GM23338 (cell line): ENCODE measurements at regions not wholly inside any gene's neighbourhood (a gene's known extent, or its start where the extent isn't known, plus 50 kb on each side); places are given as distances from the start of the nearest gene placed in this dataset.

Experiments
- ATAC-seq: fragments of 200-7000 bp; cut with Tn5 transposase; 3 replicates; pipeline ENCODE4 v1.9.1; 2020
- DNase-seq: peaks from one replicate; pipeline ENCODE4 v3.0.0-alpha.2; 2015; ENCODE audit warnings: low spot score
- H2AFZ ChIP-seq: fragments of 200-600 bp; sonication (generic); 2 replicates; pipeline ENCODE4 v1.8.0; 2016; ENCODE audit warnings: antibody characterized with exemption, mild to moderate bottlenecking, moderate library complexity
- H3F3A ChIP-seq: fragments of 200-600 bp; sonication (generic); replicated peaks from 2 replicates; pipeline ENCODE4 v1.8.0; 2017; ENCODE audit warnings: antibody characterized with exemption, mixed run types, low read depth
- H3K27ac ChIP-seq: fragments of 200-600 bp; sonication (generic); 2 replicates; pipeline ENCODE4 v1.6.1; 2016; ENCODE audit warnings: low read depth
- H3K27me3 ChIP-seq: fragments of 200-600 bp; sonication (generic); 2 replicates; pipeline ENCODE4 v1.8.0; 2016; ENCODE audit warnings: mild to moderate bottlenecking, mixed run types, moderate library complexity; ENCODE audit not compliant: insufficient read depth
- H3K36me3 ChIP-seq: fragments of 200-600 bp; sonication (generic); 2 replicates; pipeline ENCODE4 v1.8.0; 2016; ENCODE audit warnings: mild to moderate bottlenecking; ENCODE audit not compliant: insufficient read depth
- H3K4me1 ChIP-seq: fragments of 200-600 bp; sonication (generic); 2 replicates; pipeline ENCODE4 v1.8.0; 2016; ENCODE audit warnings: mild to moderate bottlenecking, moderate library complexity; ENCODE audit not compliant: insufficient read depth
- H3K4me2 ChIP-seq: fragments of 200-600 bp; sonication (generic); 2 replicates; pipeline ENCODE4 v1.7.1; 2017; ENCODE audit warnings: mixed run types
- H3K4me3 ChIP-seq: fragments of 200-600 bp; sonication (generic); 2 replicates; pipeline ENCODE4 v1.6.1; 2016; ENCODE audit warnings: mixed run types
- H3K79me2 ChIP-seq: fragments of 200-600 bp; sonication (generic); replicated peaks from 2 replicates; pipeline ENCODE4 v1.8.0; 2017; ENCODE audit warnings: mild to moderate bottlenecking; ENCODE audit not compliant: insufficient read depth
- H3K9me2 ChIP-seq: fragments of 200-600 bp; sonication (generic); 2 replicates; pipeline ENCODE4 v1.8.0; 2017; ENCODE audit not compliant: insufficient read depth
- H4K20me1 ChIP-seq: fragments of 200-600 bp; sonication (generic); replicated peaks from 2 replicates; pipeline ENCODE4 v1.8.0; 2017; ENCODE audit warnings: mild to moderate bottlenecking; ENCODE audit not compliant: insufficient read depth
- H3K27ac Mint-ChIP-seq: 2 replicates; pipeline ENCODE4 v1.8.0; 2020; ENCODE audit warnings: inconsistent platforms, mild to moderate bottlenecking, moderate library complexity, mixed read lengths
- H3K27me3 Mint-ChIP-seq: 3 replicates; pipeline ENCODE4 v1.8.0; 2022; ENCODE audit warnings: low read depth, mild to moderate bottlenecking, moderate library complexity, mixed read lengths, inconsistent platforms; ENCODE audit not compliant: insufficient read depth, poor library complexity
- H3K36me3 Mint-ChIP-seq: 3 replicates; pipeline ENCODE4 v1.8.0; 2021; ENCODE audit warnings: low read depth, mild to moderate bottlenecking, inconsistent platforms, moderate library complexity, mixed read lengths
- H3K4me1 Mint-ChIP-seq: 3 replicates; pipeline ENCODE4 v1.8.0; 2020; ENCODE audit warnings: mild to moderate bottlenecking, inconsistent platforms, mixed read lengths
- H3K4me3 Mint-ChIP-seq: 3 replicates; pipeline ENCODE4 v1.8.0; 2021; ENCODE audit warnings: moderate library complexity, mild to moderate bottlenecking, inconsistent platforms, mixed read lengths
- H3K9me3 Mint-ChIP-seq: 3 replicates; pipeline ENCODE4 v1.8.0; 2020; ENCODE audit warnings: moderate library complexity, mild to moderate bottlenecking, inconsistent platforms, mixed read lengths
- CTCF ChIP-seq, 2 experiments: fragments of 200-600 bp in 1 of 2; sonication (generic) in 1 of 2; conservative IDR thresholded peaks; 2 replicates each; pipeline versions ENCODE4 v1.5.1 to v1.6.1; 2016 to 2017; ENCODE audit warnings: antibody characterized with exemption in 2 of 2, low read depth in 2 of 2, mild to moderate bottlenecking in 2 of 2, moderate library complexity in 1 of 2
- EZH2 ChIP-seq: fragments of 200-600 bp; sonication (generic); IDR thresholded peaks from one replicate; pipeline ENCODE4 v1.8.0; 2017; ENCODE audit warnings: antibody characterized with exemption, mild to moderate bottlenecking, low read depth; ENCODE audit not compliant: unreplicated experiment
- EZH2phosphoT487 ChIP-seq: fragments of 200-600 bp; sonication (generic); IDR thresholded peaks from one replicate; pipeline ENCODE4 v1.8.1; 2018; ENCODE audit warnings: antibody characterized with exemption; ENCODE audit not compliant: unreplicated experiment
- JUNB ChIP-seq: IDR thresholded peaks from one replicate; pipeline ENCODE4 v1.6.1; 2016; ENCODE audit warnings: antibody characterized with exemption; ENCODE audit not compliant: unreplicated experiment
- POLR2AphosphoS5 ChIP-seq: IDR thresholded peaks from 2 replicates; pipeline ENCODE4 v1.6.1; 2016; ENCODE audit warnings: antibody characterized with exemption, low read depth
- ZNF114 ChIP-seq: fragments of 250-450 bp; sonication (Bioruptor Pico); IDR thresholded peaks from 2 replicates; pipeline ENCODE4 v1.5.0; 2020; ENCODE audit warnings: mild to moderate bottlenecking, moderate library complexity
- ZNF331 ChIP-seq: fragments of 250-450 bp; sonication (Bioruptor Pico); IDR thresholded peaks from 2 replicates; pipeline ENCODE4 v1.5.0; 2020; ENCODE audit warnings: low read depth, mild to moderate bottlenecking, moderate library complexity
- TF ChIP-seq, protein P1 (sequence below): IDR thresholded peaks from 2 replicates; pipeline ENCODE4 v1.6.1; 2016; ENCODE audit warnings: antibody characterized with exemption

- peak overlapping the region; percentile 75 for H3K4me3 ChIP-seq
- peaks cover 23% of the 10 kb centered on the region for H3K27me3 ChIP-seq
- H3K27me3 Mint-ChIP-seq: peaks cover 18% of the 10 kb centered on the region
- no peaks in the 10 kb centered on the region for H3K36me3 ChIP-seq
- no peaks in the 10 kb centered on the region for H3K79me2 ChIP-seq
- peak; percentile 64 for DNase-seq
- H3F3A ChIP-seq: no peaks in the 10 kb centered on the region
- TF ChIP-seq, protein P1, sequence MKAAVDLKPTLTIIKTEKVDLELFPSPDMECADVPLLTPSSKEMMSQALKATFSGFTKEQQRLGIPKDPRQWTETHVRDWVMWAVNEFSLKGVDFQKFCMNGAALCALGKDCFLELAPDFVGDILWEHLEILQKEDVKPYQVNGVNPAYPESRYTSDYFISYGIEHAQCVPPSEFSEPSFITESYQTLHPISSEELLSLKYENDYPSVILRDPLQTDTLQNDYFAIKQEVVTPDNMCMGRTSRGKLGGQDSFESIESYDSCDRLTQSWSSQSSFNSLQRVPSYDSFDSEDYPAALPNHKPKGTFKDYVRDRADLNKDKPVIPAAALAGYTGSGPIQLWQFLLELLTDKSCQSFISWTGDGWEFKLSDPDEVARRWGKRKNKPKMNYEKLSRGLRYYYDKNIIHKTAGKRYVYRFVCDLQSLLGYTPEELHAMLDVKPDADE: no peak
- no peak for TF ChIP-seq ZNF114 (CRISPR knock-in tag)
- TF ChIP-seq EZH2: peak; percentile 34
- no peak for TF ChIP-seq POLR2AphosphoS5
- no peaks in the 10 kb centered on the region for H3K9me3 Mint-ChIP-seq
- peaks cover 9% of the 10 kb centered on the region for H3K4me1 ChIP-seq
- H3K9me2 ChIP-seq: no peaks in the 10 kb centered on the region
- ATAC-seq: peak; percentile 15
- H3K36me3 Mint-ChIP-seq: no peaks in the 10 kb centered on the region
- peak overlapping the region; percentile 83 for H3K4me3 Mint-ChIP-seq
- no peaks in the 10 kb centered on the region for H4K20me1 ChIP-seq
- H3K27ac ChIP-seq: no peak overlapping the region
- peak overlapping the region; percentile 90 for H3K4me2 ChIP-seq
- H3K4me1 Mint-ChIP-seq: peaks cover 19% of the 10 kb centered on the region
- H3K27ac Mint-ChIP-seq: no peak overlapping the region
- peak overlapping the region; percentile 98 for H2AFZ ChIP-seq
Observed at GRCh38 chr11:10930224-10930971, 72.5 kb upstream of the ZBED5 start.

DNA sequence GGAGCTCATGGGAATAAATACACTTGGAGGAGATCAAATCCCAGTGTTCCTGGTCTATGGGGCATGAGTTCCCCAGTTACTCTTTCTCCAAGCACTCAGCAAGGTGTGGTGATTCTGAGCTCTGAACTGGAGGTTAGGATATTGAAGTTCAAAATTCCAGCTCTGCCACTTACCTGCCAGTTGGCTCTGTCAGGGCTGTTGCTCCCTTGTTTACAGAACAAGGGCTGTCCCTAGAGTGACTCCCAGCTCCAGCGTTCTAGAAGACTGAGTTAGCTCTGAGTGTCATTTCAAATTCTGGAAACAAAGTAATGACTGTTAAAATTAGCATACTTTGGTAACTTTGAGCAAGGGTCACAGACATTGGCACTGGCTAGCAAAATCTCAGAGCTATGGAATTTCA, 69.7 kb upstream of the ZBED5 start:
- H3K9me3 Mint-ChIP-seq: no peaks in the 10 kb centered on the region
- Histone ChIP-seq H3K27ac (no peak overlapping the region), H4K20me1 (no peaks in the 10 kb centered on the region), H3K27me3 (peaks cover 23% of the 10 kb centered on the region), H2AFZ (0 out of 2 replicates have a peak overlapping the region, but pooled peaks have one; percentile 2), H3K9me2 (no peaks in the 10 kb centered on the region), H3K36me3 (no peaks in the 10 kb centered on the region), H3K79me2 (no peaks in the 10 kb centered on the region), H3K4me2 (no peak overlapping the region), H3K4me1 (no peaks in the 10 kb centered on the region; the same call in 1 of the 2 replicates), H3F3A (no peaks in the 10 kb centered on the region), H3K4me3 (no peak overlapping the region)
- H3K4me1 Mint-ChIP-seq: peaks cover 13% of the 10 kb centered on the region; the same call in 2 of the 3 replicates
- H3K36me3 Mint-ChIP-seq: no peaks in the 10 kb centered on the region
- ATAC-seq (no peak), DNase-seq (no peak)
- TF ChIP-seq EZH2: no peak
- no peak for TF ChIP-seq ZNF331 (CRISPR knock-in tag)
- TF ChIP-seq EZH2phosphoT487: no peak
- no peak for TF ChIP-seq JUNB
- TF ChIP-seq, protein P1: no peak
- TF ChIP-seq CTCF (conservative IDR thresholded peaks at IDR 0.05; ENCODE audit: low read depth in 2 of 2): no peak
- H3K27ac Mint-ChIP-seq: no peak overlapping the region
- H3K27me3 Mint-ChIP-seq: peaks cover 18% of the 10 kb centered on the region
- no peak overlapping the region for H3K4me3 Mint-ChIP-seq
